ENCODE measurements at regions not wholly inside any gene's neighbourhood (a gene's known extent, or its start where the extent isn't known, plus 50 kb on each side); places are given as distances from the start of the nearest gene placed in this dataset.

- H3K27ac Mint-ChIP-seq = no peak overlapping the region
- ATAC-seq (ENCODE audit: poor library complexity) (no peak), DNase-seq (no peak)
- H3K4me1 ChIP-seq (ENCODE audit: insufficient read depth, low read length) = no peaks in the 10 kb centered on the region
- no peak for TF ChIP-seq CTCF (IDR thresholded peaks at IDR 0.05)
- H3K4me3 ChIP-seq (ENCODE audit: low read length) = no peak overlapping the region
- H3K9me3 ChIP-seq (ENCODE audit: control insufficient read depth in 1 of 2, insufficient read depth in 1 of 2, low read length in 2 of 2) = peaks cover 0 to 3% of the 10 kb centered on the region in 2 experiments
- POLR2A ChIA-PET = no interaction called here
- H3K4me1 Mint-ChIP-seq (ENCODE audit: low read depth) = no peaks in the 10 kb centered on the region
- H3K27ac ChIP-seq (ENCODE audit: low read depth in 1 of 2, low read length in 2 of 2) = no peak overlapping the region
- H3K36me3 ChIP-seq (ENCODE audit: insufficient read depth, low read length) = no peaks in the 10 kb centered on the region
- H3K4me3 Mint-ChIP-seq = no peak overlapping the region
- no peaks in the 10 kb centered on the region for H3K27me3 Mint-ChIP-seq
- CTCF ChIA-PET = no interaction called here
- intact Hi-C loops (cut with DNase I, micrococcal nuclease) = no loop called here
- H3K36me3 Mint-ChIP-seq (ENCODE audit: low read depth) = no peaks in the 10 kb centered on the region
- H3K27me3 ChIP-seq (ENCODE audit: control insufficient read depth in 1 of 2, insufficient read depth in 2 of 2, low read length in 2 of 2) = no peaks in the 10 kb centered on the region
- H3K9me3 Mint-ChIP-seq = peaks cover 7% of the 10 kb centered on the region
These were observed 70.8 kb downstream of the PCDH7 start for GRCh38 chr4:30790998-30791397.

- Mint-ChIP-seq H3K27ac (no peak overlapping the region), H3K4me1 (ENCODE audit: low read depth) (no peaks in the 10 kb centered on the region), H3K27me3 (no peaks in the 10 kb centered on the region), H3K4me3 (no peak overlapping the region), H3K9me3 (peaks cover 8% of the 10 kb centered on the region), H3K36me3 (ENCODE audit: low read depth) (no peaks in the 10 kb centered on the region)
- no peak overlapping the region for H3K4me3 ChIP-seq (ENCODE audit: low read length)
- DNase-seq = no peak
- H3K27me3 ChIP-seq (ENCODE audit: control insufficient read depth in 1 of 2, insufficient read depth in 2 of 2, low read length in 2 of 2) = no peaks in the 10 kb centered on the region
- no peak overlapping the region for H3K27ac ChIP-seq (ENCODE audit: low read depth in 1 of 2, low read length in 2 of 2)
- POLR2A ChIA-PET = no interaction called here
- H3K4me1 ChIP-seq (ENCODE audit: insufficient read depth, low read length) = no peaks in the 10 kb centered on the region
- ATAC-seq (ENCODE audit: poor library complexity) = no peak
- no peak for TF ChIP-seq CTCF (IDR thresholded peaks at IDR 0.05)
- H3K36me3 ChIP-seq (ENCODE audit: insufficient read depth, low read length) = no peaks in the 10 kb centered on the region
- CTCF ChIA-PET = no interaction called here
- intact Hi-C loops (cut with DNase I, micrococcal nuclease) = no loop called here
- peaks cover 0 to 10% of the 10 kb centered on the region in 2 experiments for H3K9me3 ChIP-seq (ENCODE audit: control insufficient read depth in 1 of 2, insufficient read depth in 1 of 2, low read length in 2 of 2)
These were observed 72.4 kb downstream of the PCDH7 start for GRCh38 chr4:30792601-30793000.

GRCh38 chr4:30801876-30802275 is 81.7 kb downstream of the PCDH7 start:
- POLR2A ChIA-PET = no interaction called here
- TF ChIP-seq CTCF (IDR thresholded peaks at IDR 0.05) = no peak
- Mint-ChIP-seq H3K9me3 (peaks cover 14% of the 10 kb centered on the region), H3K4me3 (no peak overlapping the region), H3K27ac (no peak overlapping the region), H3K4me1 (ENCODE audit: low read depth) (no peaks in the 10 kb centered on the region), H3K36me3 (ENCODE audit: low read depth) (no peaks in the 10 kb centered on the region), H3K27me3 (no peaks in the 10 kb centered on the region)
- Histone ChIP-seq H3K9me3 (ENCODE audit: control insufficient read depth in 1 of 2, insufficient read depth in 1 of 2, low read length in 2 of 2) (peaks cover 0 to 14% of the 10 kb centered on the region in 2 experiments), H3K27me3 (ENCODE audit: control insufficient read depth in 1 of 2, insufficient read depth in 2 of 2, low read length in 2 of 2) (no peaks in the 10 kb centered on the region), H3K4me3 (ENCODE audit: low read length) (no peak overlapping the region), H3K36me3 (ENCODE audit: insufficient read depth, low read length) (no peaks in the 10 kb centered on the region), H3K27ac (ENCODE audit: low read depth in 1 of 2, low read length in 2 of 2) (no peak overlapping the region), H3K4me1 (ENCODE audit: insufficient read depth, low read length) (no peaks in the 10 kb centered on the region)
- CTCF ChIA-PET = no interaction called here
- intact Hi-C loops (cut with DNase I, micrococcal nuclease) = no loop called here
- DNase-seq (no peak), ATAC-seq (ENCODE audit: poor library complexity) (no peak)
